Trophoblast cell (in vitro differentiated cells and primary cell): ENCODE measurements at regions not wholly inside any gene's neighbourhood (a gene's known extent, or its start where the extent isn't known, plus 50 kb on each side); places are given as distances from the start of the nearest gene placed in this dataset.

ENCODE experiments used
- DNase-seq, 2 donors: peaks; one replicate each; pipeline ENCODE4 v3.0.0-alpha.2; 2016
- H2AFZ ChIP-seq: 2 replicates; pipeline ENCODE4 v1.6.1; 2013; ENCODE audit warnings: low read length, moderate library complexity, mild to moderate bottlenecking; ENCODE audit not compliant: insufficient read depth, poor library complexity
- H2AK5ac ChIP-seq: 2 replicates; pipeline ENCODE4 v1.6.1; 2013; ENCODE audit warnings: mild to moderate bottlenecking, low read length
- H2BK120ac ChIP-seq: 2 replicates; pipeline ENCODE4 v1.6.1; 2013; ENCODE audit warnings: low read length, mild to moderate bottlenecking, moderate library complexity; ENCODE audit not compliant: insufficient read depth, poor library complexity
- H2BK12ac ChIP-seq: 2 replicates; pipeline ENCODE4 v1.6.1; 2013; ENCODE audit warnings: mild to moderate bottlenecking, low read length, moderate library complexity
- H2BK5ac ChIP-seq: 2 replicates; pipeline ENCODE4 v1.6.1; 2013; ENCODE audit warnings: low read length, low read depth, moderate library complexity, mild to moderate bottlenecking; ENCODE audit not compliant: poor library complexity
- H3K14ac ChIP-seq: 2 replicates; pipeline ENCODE4 v1.6.1; 2013; ENCODE audit warnings: mild to moderate bottlenecking, low read length
- H3K18ac ChIP-seq: 2 replicates; pipeline ENCODE4 v1.6.1; 2013; ENCODE audit warnings: mild to moderate bottlenecking, low read length
- H3K23ac ChIP-seq: 2 replicates; pipeline ENCODE4 v1.6.1; 2013; ENCODE audit warnings: low read length
- H3K27ac ChIP-seq: 2 replicates; pipeline ENCODE4 v1.5.1; 2013; ENCODE audit warnings: low read depth, mild to moderate bottlenecking, inconsistent platforms, low read length, moderate library complexity
- H3K27me3 ChIP-seq: 2 replicates; pipeline ENCODE4 v1.6.1; 2013; ENCODE audit warnings: inconsistent platforms, mild to moderate bottlenecking, low read length, moderate library complexity; ENCODE audit not compliant: insufficient read depth
- H3K36me3 ChIP-seq, 2 experiments: 1 replicate in 1 of 2; 2 replicates in 1 of 2; pipeline ENCODE4 v1.6.1; 2013; ENCODE audit warnings: low read length in 2 of 2, mild to moderate bottlenecking in 2 of 2, moderate library complexity in 1 of 2; ENCODE audit not compliant: insufficient read depth in 2 of 2, control insufficient read depth in 1 of 2
- H3K4ac ChIP-seq: 2 replicates; pipeline ENCODE4 v1.6.1; 2013; ENCODE audit warnings: low read depth, mild to moderate bottlenecking, low read length, moderate library complexity
- H3K4me1 ChIP-seq, 2 experiments: 1 replicate in 1 of 2; 2 replicates in 1 of 2; pipeline ENCODE4 v1.6.1; 2013; ENCODE audit warnings: low read length in 2 of 2, mild to moderate bottlenecking in 2 of 2, moderate library complexity in 1 of 2; ENCODE audit not compliant: insufficient read depth in 2 of 2, control insufficient read depth in 1 of 2
- H3K4me2 ChIP-seq: 2 replicates; pipeline ENCODE4 v1.6.1; 2013; ENCODE audit warnings: inconsistent platforms, mild to moderate bottlenecking, low read length, moderate library complexity
- H3K4me3 ChIP-seq: 2 replicates; pipeline ENCODE4 v1.5.1; 2013; ENCODE audit warnings: mild to moderate bottlenecking, low read depth, low read length, inconsistent platforms
- H3K79me1 ChIP-seq: one replicate; pipeline ENCODE4 v1.6.1; 2013; ENCODE audit warnings: low read length
- H3K79me2 ChIP-seq: 2 replicates; pipeline ENCODE4 v1.6.1; 2013; ENCODE audit warnings: low read length, mild to moderate bottlenecking; ENCODE audit not compliant: control insufficient read depth, insufficient read depth, poor library complexity
- H3K9ac ChIP-seq: 2 replicates; pipeline ENCODE4 v1.6.1; 2013; ENCODE audit warnings: mild to moderate bottlenecking, low read length
- H3K9me3 ChIP-seq: 2 replicates; pipeline ENCODE4 v1.6.1; 2013; ENCODE audit warnings: low read depth, mild to moderate bottlenecking, control low read depth, inconsistent platforms, low read length; ENCODE audit not compliant: insufficient read depth
- H4K12ac ChIP-seq: 2 replicates; pipeline ENCODE4 v1.6.1; 2013; ENCODE audit warnings: low read depth, mild to moderate bottlenecking, low read length, moderate library complexity
- H4K8ac ChIP-seq: 2 replicates; pipeline ENCODE4 v1.6.1; 2013; ENCODE audit warnings: low read depth, mild to moderate bottlenecking, low read length, moderate library complexity
- H4K91ac ChIP-seq: one replicate; pipeline ENCODE4 v1.6.1; 2013; ENCODE audit warnings: low read depth, mild to moderate bottlenecking, low read length, moderate library complexity
- WGBS: extraction: QIAGEN DNeasy Blood & Tissue Kit; methylation state at CpG from one replicate; pipeline ENCODE4 v1.1.7; 2013; ENCODE audit warnings: missing lambda C conversion rate; ENCODE audit not compliant: insufficient read length, insufficient coverage; ENCODE audit errors: extremely low coverage; 5-methylcytosine and 5-hydroxymethylcytosine counted together

- Histone ChIP-seq H2AK5ac (no peak overlapping the region), H2BK12ac (no peak overlapping the region), H3K4me2 (no peak overlapping the region), H3K79me2 (no peaks in the 10 kb centered on the region), H3K23ac (no peak overlapping the region), H4K8ac (peak overlapping the region; percentile 11), H3K27me3 (no peaks in the 10 kb centered on the region), H4K91ac (no peak overlapping the region), H2BK120ac (no peak overlapping the region), H3K27ac (no peak overlapping the region), H4K12ac (no peak overlapping the region), H3K14ac (no peak overlapping the region), H3K9me3 (no peaks in the 10 kb centered on the region), H3K4me1 (no peaks in the 10 kb centered on the region), H3K4ac (no peak overlapping the region), H3K79me1 (no peaks in the 10 kb centered on the region), H3K9ac (no peak overlapping the region), H3K36me3 (no peaks in the 10 kb centered on the region), H3K4me3 (no peak overlapping the region), H2BK5ac (no peak overlapping the region), H2AFZ (no peak overlapping the region), H3K18ac (no peak overlapping the region)
- WGBS: no CpG with 5 or more reads among the region's 9 CpGs
- peak in 1 of 2 donors; percentile 18 for DNase-seq
Observed at GRCh38 chr2:59726228-59727120, 827.0 kb downstream of the BCL11A start.

GRCh38 chr2:59724746-59725145 is 828.7 kb downstream of the BCL11A start:
- Histone ChIP-seq H3K79me2 (no peaks in the 10 kb centered on the region), H3K27ac (no peak overlapping the region), H3K23ac (no peak overlapping the region), H4K12ac (no peak overlapping the region), H2BK12ac (no peak overlapping the region), H4K8ac (no peak overlapping the region), H3K4me2 (no peak overlapping the region), H4K91ac (no peak overlapping the region), H3K9ac (no peak overlapping the region), H3K4me1 (no peaks in the 10 kb centered on the region), H3K4ac (no peak overlapping the region), H2AK5ac (no peak overlapping the region), H3K36me3 (no peaks in the 10 kb centered on the region), H2BK120ac (no peak overlapping the region), H3K9me3 (no peaks in the 10 kb centered on the region), H2AFZ (no peak overlapping the region), H3K14ac (no peak overlapping the region), H3K27me3 (no peaks in the 10 kb centered on the region), H3K18ac (no peak overlapping the region), H3K4me3 (no peak overlapping the region), H2BK5ac (no peak overlapping the region), H3K79me1 (peaks cover 2% of the 10 kb centered on the region)
- no CpG with 5 or more reads among the region's 3 CpGs for WGBS
- DNase-seq: no peak

GRCh38 chr2:59720296-59720866 is 833.1 kb downstream of the BCL11A start:
- no peak overlapping the region for H3K4me3 ChIP-seq
- no peak overlapping the region for H3K9ac ChIP-seq
- H3K18ac ChIP-seq: no peak overlapping the region
- no peak overlapping the region for H2AFZ ChIP-seq
- no peak overlapping the region for H2BK5ac ChIP-seq
- peaks cover 2% of the 10 kb centered on the region for H3K79me1 ChIP-seq
- DNase-seq: no peak
- peak overlapping the region; percentile 43 for H2BK12ac ChIP-seq
- no peak overlapping the region for H3K4me2 ChIP-seq
- no CpG with 5 or more reads among the region's 4 CpGs for WGBS
- no peaks in the 10 kb centered on the region for H3K36me3 ChIP-seq
- H3K4ac ChIP-seq: no peak overlapping the region
- H3K27ac ChIP-seq: no peak overlapping the region
- H3K79me2 ChIP-seq: no peaks in the 10 kb centered on the region
- H4K8ac ChIP-seq: no peak overlapping the region
- H3K27me3 ChIP-seq: no peaks in the 10 kb centered on the region
- H4K12ac ChIP-seq: no peak overlapping the region
- no peak overlapping the region for H4K91ac ChIP-seq
- no peak overlapping the region for H2AK5ac ChIP-seq
- H3K9me3 ChIP-seq: no peaks in the 10 kb centered on the region
- H3K23ac ChIP-seq: no peak overlapping the region
- H2BK120ac ChIP-seq: no peak overlapping the region
- H3K14ac ChIP-seq: no peak overlapping the region
- no peaks in the 10 kb centered on the region for H3K4me1 ChIP-seq

- no peak overlapping the region for H3K23ac ChIP-seq
- no peak overlapping the region for H2BK120ac ChIP-seq
- no peak overlapping the region for H4K8ac ChIP-seq
- no peak overlapping the region for H3K4me2 ChIP-seq
- H3K27me3 ChIP-seq: no peaks in the 10 kb centered on the region
- H3K79me1 ChIP-seq: no peaks in the 10 kb centered on the region
- H2BK5ac ChIP-seq: no peak overlapping the region
- H3K79me2 ChIP-seq: no peaks in the 10 kb centered on the region
- no peak overlapping the region for H2AFZ ChIP-seq
- no peaks in the 10 kb centered on the region for H3K9me3 ChIP-seq
- H3K36me3 ChIP-seq: no peaks in the 10 kb centered on the region
- no peak overlapping the region for H3K4me3 ChIP-seq
- no peaks in the 10 kb centered on the region for H3K4me1 ChIP-seq
- H3K14ac ChIP-seq: no peak overlapping the region
- H3K4ac ChIP-seq: no peak overlapping the region
- DNase-seq: no peak
- H3K9ac ChIP-seq: no peak overlapping the region
- H4K12ac ChIP-seq: no peak overlapping the region
- H4K91ac ChIP-seq: no peak overlapping the region
- H2BK12ac ChIP-seq: no peak overlapping the region
- no peak overlapping the region for H2AK5ac ChIP-seq
- no peak overlapping the region for H3K18ac ChIP-seq
- H3K27ac ChIP-seq: no peak overlapping the region
- WGBS: no CpG with 5 or more reads among the region's 3 CpGs
Observed at GRCh38 chr2:59713577-59713976, 839.9 kb downstream of the BCL11A start.
